ENCODE measurements at regions not wholly inside any gene's neighbourhood (a gene's known extent, or its start where the extent isn't known, plus 50 kb on each side); places are given as distances from the start of the nearest gene placed in this dataset.
A peak's percentile ranks its signal among the peaks of the same experiment; 100 is the strongest.
"Not testable (repeated sequence)": the region's sequence is repeated elsewhere in the genome, so short reads cannot be mapped to it uniquely, and the experiment has no call there.

DNA sequence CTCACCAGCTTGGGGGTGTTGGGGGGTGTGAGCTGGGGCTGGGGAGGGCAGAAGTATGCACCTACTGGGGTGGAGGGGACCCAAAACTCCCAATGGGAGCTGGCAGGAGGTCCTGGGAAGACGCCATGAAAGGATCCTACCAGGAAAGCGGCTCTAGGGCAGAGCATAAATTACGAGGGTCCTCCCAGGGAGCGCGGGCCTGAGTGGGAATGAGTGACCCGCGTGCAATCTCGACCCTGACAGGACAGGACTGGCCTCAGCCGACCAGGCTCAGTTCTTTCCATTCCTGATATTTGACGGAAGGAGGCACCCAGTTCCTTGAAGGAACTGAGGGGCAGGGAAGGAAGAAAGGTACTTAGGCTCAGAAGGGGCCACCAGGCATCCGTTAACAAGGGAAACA is 1452.8 kb upstream of the TPTE start:
- not testable (repeated sequence) for DNase-seq

DNA sequence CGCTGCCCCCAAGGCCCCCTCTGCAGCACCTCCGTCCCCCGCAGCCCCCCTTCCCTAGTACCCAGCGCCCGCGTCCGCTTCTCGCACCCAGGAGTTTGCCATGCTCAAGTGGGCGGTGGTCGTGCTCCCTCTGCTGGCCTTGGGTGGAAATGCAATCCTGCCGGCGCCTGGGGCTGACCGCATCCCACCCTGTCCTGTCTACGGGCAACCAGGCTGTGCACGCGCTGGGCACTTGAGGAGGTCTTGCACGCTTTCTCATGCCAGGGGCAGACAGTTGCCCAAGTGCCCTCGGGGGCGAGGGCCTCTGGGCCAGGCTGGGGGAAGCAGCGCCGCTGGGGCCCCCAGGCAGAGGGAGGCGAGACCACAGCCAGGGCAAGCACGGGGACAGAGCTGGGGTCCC is 1450.7 kb upstream of the TPTE start:
- not testable (repeated sequence) for DNase-seq

DNA sequence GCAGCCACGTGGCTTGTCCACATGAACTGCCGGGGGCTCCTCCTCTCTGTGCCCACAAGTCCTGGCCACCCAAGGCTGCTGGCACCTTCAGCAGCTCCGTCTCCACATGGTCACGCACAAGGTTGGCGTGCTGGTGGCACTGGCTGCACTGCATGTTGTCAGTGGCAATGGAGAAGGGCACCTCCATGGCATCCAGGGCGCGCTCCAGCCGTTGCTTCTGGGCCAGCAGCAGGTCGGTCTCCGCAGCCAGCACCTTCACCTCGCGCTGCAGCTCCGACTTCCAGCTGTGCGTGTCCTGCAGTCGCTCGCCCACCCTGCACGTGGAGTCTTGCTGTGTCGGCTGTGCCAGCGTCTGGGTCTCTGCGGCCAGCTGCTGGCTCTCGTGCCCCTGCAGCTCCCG is 1448.4 kb upstream of the TPTE start:
- DNase-seq = not testable (repeated sequence)

DNA sequence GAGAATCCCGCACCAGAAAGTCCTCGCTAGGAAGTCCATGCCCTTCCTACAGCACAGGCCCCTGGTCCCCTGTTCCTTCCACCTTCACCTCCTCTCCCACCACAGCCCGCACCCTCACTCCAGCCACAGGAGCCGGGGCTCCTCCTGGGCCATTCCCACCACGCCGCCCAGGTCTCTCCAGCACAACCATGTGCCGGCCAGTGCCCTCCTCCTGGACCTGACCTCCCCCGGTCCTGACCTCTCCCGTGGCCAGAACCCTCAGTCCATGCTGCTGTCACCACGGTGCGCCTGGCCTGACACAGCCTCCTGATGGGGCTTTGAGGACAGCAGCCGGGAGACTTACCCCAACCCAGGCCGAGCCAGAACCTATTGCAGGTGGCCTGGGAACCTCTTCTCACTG is 1446.6 kb upstream of the TPTE start:
- not testable (repeated sequence) for DNase-seq

- DNase-seq = not testable (repeated sequence)
Observed at GRCh38 chr21:9083091-9083826, 1438.1 kb upstream of the TPTE start.

DNA sequence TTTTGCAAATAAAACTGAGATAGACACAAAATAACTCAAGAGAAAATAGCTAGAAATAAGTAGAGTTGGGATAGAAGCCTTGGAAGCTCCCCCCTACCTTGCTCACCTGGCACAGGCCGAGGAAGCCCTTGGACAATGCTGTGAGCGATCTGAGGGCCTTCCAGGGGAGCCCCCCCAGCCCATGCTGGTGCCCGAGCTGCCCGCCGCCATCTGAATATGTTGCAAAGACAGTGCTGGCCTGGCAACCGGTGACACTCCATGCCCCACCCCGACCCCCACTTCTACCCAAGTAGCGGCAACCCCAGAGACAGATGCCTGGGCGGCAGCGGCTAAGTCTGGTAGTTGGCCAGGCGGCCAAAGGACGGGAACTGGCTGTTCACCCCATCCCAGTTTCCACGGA is 1435.1 kb upstream of the TPTE start:
- not testable (repeated sequence) for DNase-seq

- DNase-seq = peak; percentile 2
Observed at GRCh38 chr21:9087816-9088215, 1433.6 kb upstream of the TPTE start.

DNA sequence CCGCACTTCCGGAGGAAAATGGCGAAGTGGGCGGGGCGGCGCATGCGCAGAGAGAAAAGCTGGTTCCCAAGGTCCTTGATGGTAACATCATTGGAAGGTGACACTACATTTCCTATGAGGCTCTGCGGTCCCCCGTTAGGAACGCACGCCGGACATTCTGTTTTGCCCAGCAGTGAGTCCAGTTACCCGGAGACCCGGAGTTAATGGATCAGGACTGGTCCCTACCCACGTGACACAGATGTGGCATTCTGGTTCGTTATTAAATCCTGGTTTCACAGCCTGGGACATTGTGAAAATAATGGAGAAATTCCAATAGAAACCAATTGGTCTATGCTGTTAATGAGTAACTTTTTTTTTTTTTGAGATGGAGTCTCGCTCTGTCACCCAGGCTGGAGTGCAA is 1391.6 kb upstream of the TPTE start:
- not testable (repeated sequence) for DNase-seq

- not testable (repeated sequence) for DNase-seq
Observed at GRCh38 chr21:9130817-9131216, 1390.6 kb upstream of the TPTE start.
